Left kidney (tissue), 1 donor: ENCODE measurements at regions not wholly inside any gene's neighbourhood (a gene's known extent, or its start where the extent isn't known, plus 50 kb on each side); places are given as distances from the start of the nearest gene placed in this dataset.
A peak's percentile ranks its signal among the peaks of the same experiment; 100 is the strongest.

Experiments
- DNase-seq: peaks from one replicate; pipeline ENCODE4 v3.0.0-alpha.2; 2013

GRCh38 chr10:78688230-78688900 lies 380.4 kb upstream of the ZMIZ1 start:
- no peak for DNase-seq

- peak; percentile 72 for DNase-seq
Observed at GRCh38 chr10:78688901-78689583, 379.7 kb upstream of the ZMIZ1 start.

- DNase-seq: no peak
Observed at GRCh38 chr10:78689584-78689935, 379.2 kb upstream of the ZMIZ1 start.

- no peak for DNase-seq
Observed at GRCh38 chr10:78690354-78691111, 378.2 kb upstream of the ZMIZ1 start.

- DNase-seq: no peak
Observed at GRCh38 chr10:78691301-78692030, 377.3 kb upstream of the ZMIZ1 start.

- DNase-seq: no peak
Observed at GRCh38 chr10:78692071-78692470, 376.7 kb upstream of the ZMIZ1 start.

- no peak for DNase-seq
Observed at GRCh38 chr10:78695846-78696245, 372.9 kb upstream of the ZMIZ1 start.

GRCh38 chr10:78696791-78697395 lies 371.9 kb upstream of the ZMIZ1 start:
- no peak for DNase-seq

- DNase-seq: no peak
Observed at GRCh38 chr10:78699971-78700370, 368.8 kb upstream of the ZMIZ1 start.

- DNase-seq: peak; percentile 29
Observed at GRCh38 chr10:78700413-78700812, 368.4 kb upstream of the ZMIZ1 start.

- DNase-seq: no peak
Observed at GRCh38 chr10:78700816-78701520, 367.8 kb upstream of the ZMIZ1 start.

- no peak for DNase-seq
Observed at GRCh38 chr10:78702186-78702585, 366.6 kb upstream of the ZMIZ1 start.

- no peak for DNase-seq
Observed at GRCh38 chr10:78702876-78703275, 365.9 kb upstream of the ZMIZ1 start.

- no peak for DNase-seq
Observed at GRCh38 chr10:78703593-78703992, 365.2 kb upstream of the ZMIZ1 start.

- DNase-seq: no peak
Observed at GRCh38 chr10:78706256-78706655, 362.5 kb upstream of the ZMIZ1 start.

- DNase-seq: peak; percentile 11
Observed at GRCh38 chr10:78706726-78707540, 361.8 kb upstream of the ZMIZ1 start.

GRCh38 chr10:78707745-78708144 lies 361.0 kb upstream of the ZMIZ1 start:
- DNase-seq: no peak

- no peak for DNase-seq
Observed at GRCh38 chr10:78712147-78712546, 356.6 kb upstream of the ZMIZ1 start.

- no peak for DNase-seq
Observed at GRCh38 chr10:78713659-78714058, 355.1 kb upstream of the ZMIZ1 start.

GRCh38 chr10:78714225-78714624 lies 354.5 kb upstream of the ZMIZ1 start:
- DNase-seq: no peak

GRCh38 chr10:78715435-78715834 lies 353.3 kb upstream of the ZMIZ1 start:
- no peak for DNase-seq
